HG02642 (cell line): ENCODE measurements at regions not wholly inside any gene's neighbourhood (a gene's known extent, or its start where the extent isn't known, plus 50 kb on each side); places are given as distances from the start of the nearest gene placed in this dataset.

Experiments used
- ATAC-seq: cut with Tn5 transposase; IDR thresholded peaks from one replicate; pipeline ENCODE4 v1.9.1; 2021; ENCODE audit warnings: mild to moderate bottlenecking; ENCODE audit not compliant: unreplicated experiment, poor library complexity

GRCh38 chr18:78525366-78526111 lies 454.1 kb upstream of the SALL3 start:
- no peak for ATAC-seq

GRCh38 chr18:78526275-78526674 lies 453.3 kb upstream of the SALL3 start:
- no peak for ATAC-seq

GRCh38 chr18:78526923-78527711 lies 452.5 kb upstream of the SALL3 start:
- ATAC-seq: no peak

GRCh38 chr18:78527984-78528383 lies 451.6 kb upstream of the SALL3 start:
- ATAC-seq: no peak

GRCh38 chr18:78528411-78529258 lies 451.0 kb upstream of the SALL3 start:
- no peak for ATAC-seq

GRCh38 chr18:78531637-78532036 lies 448.0 kb upstream of the SALL3 start:
- ATAC-seq: no peak

- ATAC-seq: no peak
Measured at GRCh38 chr18:78538669-78539440, 440.8 kb upstream of the SALL3 start.

GRCh38 chr18:78540636-78541529 lies 438.7 kb upstream of the SALL3 start:
- ATAC-seq: no peak

- no peak for ATAC-seq
Measured at GRCh38 chr18:78542204-78542603, 437.4 kb upstream of the SALL3 start.

- no peak for ATAC-seq
Measured at GRCh38 chr18:78543201-78543725, 436.4 kb upstream of the SALL3 start.

GRCh38 chr18:78546281-78546680 lies 433.3 kb upstream of the SALL3 start:
- ATAC-seq: no peak

GRCh38 chr18:78547817-78548216 lies 431.8 kb upstream of the SALL3 start:
- ATAC-seq: no peak

GRCh38 chr18:78548261-78549058 lies 431.2 kb upstream of the SALL3 start:
- no peak for ATAC-seq

- ATAC-seq: no peak
Measured at GRCh38 chr18:78549971-78550370, 429.6 kb upstream of the SALL3 start.

- ATAC-seq: no peak
Measured at GRCh38 chr18:78554944-78555608, 424.5 kb upstream of the SALL3 start.

GRCh38 chr18:78557371-78557770 lies 422.2 kb upstream of the SALL3 start:
- no peak for ATAC-seq

GRCh38 chr18:78558101-78558810 lies 421.4 kb upstream of the SALL3 start:
- no peak for ATAC-seq
